ENCODE measurements at regions not wholly inside any gene's neighbourhood (a gene's known extent, or its start where the extent isn't known, plus 50 kb on each side); places are given as distances from the start of the nearest gene placed in this dataset.
A peak's percentile ranks its signal among the peaks of the same experiment; 100 is the strongest.

DNA sequence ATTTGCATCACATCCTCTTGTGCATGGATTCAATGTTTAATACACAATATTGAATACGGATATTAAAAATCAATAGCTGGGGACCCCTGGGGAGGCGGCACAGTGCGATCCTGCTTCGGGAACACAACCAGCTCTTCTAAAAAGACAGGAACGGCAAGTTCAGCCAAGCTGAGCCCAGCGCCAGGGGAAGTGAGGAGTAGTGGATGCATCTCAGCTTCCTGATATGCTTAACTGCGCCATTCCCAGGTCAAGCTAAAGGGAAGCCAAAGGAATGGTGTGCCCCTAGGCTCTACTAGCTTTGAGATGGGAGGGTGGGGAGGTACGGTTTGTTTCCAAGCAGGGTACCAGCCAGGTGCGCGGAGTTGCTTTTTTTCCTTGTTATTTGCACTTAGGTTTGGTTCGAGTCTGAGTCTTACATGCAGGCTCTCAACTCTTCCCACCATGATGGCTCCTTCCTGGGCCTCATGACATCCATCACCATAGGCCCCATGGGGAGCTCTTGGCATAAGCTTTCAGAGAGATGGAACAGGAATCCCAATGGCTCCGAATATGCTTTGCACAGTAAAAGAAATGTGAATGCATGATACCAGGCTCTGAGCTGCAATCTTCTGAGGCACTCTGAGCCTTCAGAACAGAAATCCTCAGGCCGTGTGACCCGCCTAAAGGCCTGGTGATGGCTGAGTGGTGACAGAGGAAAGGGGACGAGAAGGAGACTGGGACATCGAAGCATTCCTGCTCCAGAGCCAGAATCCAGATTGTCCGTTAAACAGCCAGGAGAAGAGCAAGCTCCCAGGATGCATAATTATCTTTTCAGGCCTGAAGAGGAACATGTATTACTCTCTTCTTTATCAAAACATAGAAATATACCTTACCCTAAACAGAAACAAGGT, 51.8 kb upstream of the BCOR start:
- Mint-ChIP-seq H3K27me3 (peaks cover 45% of the 10 kb centered on the region), H3K9me3 (ENCODE audit: low read depth) (no peaks in the 10 kb centered on the region), H3K4me1 (ENCODE audit: low read depth) (peaks cover 12% of the 10 kb centered on the region), H3K36me3 (ENCODE audit: insufficient read depth) (peaks cover 3% of the 10 kb centered on the region), H3K27ac (no peak overlapping the region), H3K4me3 (ENCODE audit: low read depth) (no peak overlapping the region)
- no peak for DNase-seq (ENCODE audit: low spot score, unreplicated experiment)
- TF ChIP-seq CTCF (IDR thresholded peaks at IDR 0.05; ENCODE audit: unreplicated experiment): no peak

DNA sequence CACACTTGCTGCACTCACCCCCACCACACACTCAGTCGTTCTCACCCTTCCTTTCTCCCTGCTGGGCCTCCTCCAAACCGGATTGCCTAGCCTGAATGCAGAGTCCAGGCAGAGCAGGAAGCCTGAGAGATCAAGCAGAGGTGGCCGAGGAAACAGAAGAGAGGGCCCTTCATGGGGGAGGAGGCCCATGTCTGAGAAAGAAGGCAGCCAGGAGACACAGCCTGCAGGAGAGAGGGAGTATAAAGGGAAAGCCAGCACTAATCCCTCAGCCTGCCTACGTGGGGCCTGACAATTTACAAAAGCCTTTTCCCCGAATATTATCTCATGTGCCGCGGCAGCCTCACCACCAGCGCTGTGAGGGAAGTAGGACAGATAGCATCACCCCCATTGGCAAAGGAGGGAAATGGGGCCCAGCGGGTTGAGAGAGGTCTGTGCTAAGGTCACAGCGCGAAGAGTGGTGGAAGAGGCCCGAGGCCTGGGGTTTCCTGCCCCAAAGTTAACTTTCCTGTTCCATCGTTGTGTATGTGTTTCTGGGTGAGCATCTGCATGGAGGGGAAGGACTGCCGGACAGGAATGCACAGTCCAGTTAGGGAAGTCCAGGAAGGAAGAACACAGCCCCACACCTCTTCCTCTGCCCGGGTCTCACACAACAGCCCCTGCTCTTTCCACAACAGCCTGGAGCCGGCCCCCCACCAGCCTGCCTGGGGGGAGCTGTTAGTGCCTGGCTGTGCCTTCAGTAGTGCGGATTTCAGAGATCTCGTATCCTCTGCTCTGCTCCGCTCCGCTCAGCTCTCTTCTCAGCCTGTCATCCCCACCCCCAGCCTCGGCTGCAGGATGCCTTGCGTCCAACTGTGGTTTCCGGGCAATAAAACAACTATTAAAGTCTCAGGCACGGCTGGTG, 50.9 kb upstream of the BCOR start:
- Mint-ChIP-seq H3K27me3 (peaks cover 52% of the 10 kb centered on the region), H3K4me3 (ENCODE audit: low read depth) (peak overlapping the region; percentile 38), H3K9me3 (ENCODE audit: low read depth) (no peaks in the 10 kb centered on the region)

GRCh38 chrX:40147971-40148370, 50.2 kb upstream of the BCOR start:
- no peak overlapping the region for H3K27ac Mint-ChIP-seq
- H3K36me3 Mint-ChIP-seq (ENCODE audit: insufficient read depth): peaks cover 6% of the 10 kb centered on the region
- H3K27me3 Mint-ChIP-seq: peaks cover 56% of the 10 kb centered on the region
- peaks cover 11% of the 10 kb centered on the region for H3K4me1 Mint-ChIP-seq (ENCODE audit: low read depth)
- H3K9me3 Mint-ChIP-seq (ENCODE audit: low read depth): no peaks in the 10 kb centered on the region
- no peak for DNase-seq (ENCODE audit: low spot score, unreplicated experiment)
- no peak overlapping the region for H3K4me3 Mint-ChIP-seq (ENCODE audit: low read depth)
- no peak for TF ChIP-seq CTCF (IDR thresholded peaks at IDR 0.05; ENCODE audit: unreplicated experiment)

More for the DNA sequence above, 50.9 kb upstream of the BCOR start:
- no peak for DNase-seq (ENCODE audit: low spot score, unreplicated experiment)
- Mint-ChIP-seq H3K36me3 (ENCODE audit: insufficient read depth) (peaks cover 3% of the 10 kb centered on the region), H3K4me1 (ENCODE audit: low read depth) (peaks cover 12% of the 10 kb centered on the region), H3K27ac (no peak overlapping the region)
- no peak for TF ChIP-seq CTCF (IDR thresholded peaks at IDR 0.05; ENCODE audit: unreplicated experiment)

Measured in progenitor cell of endocrine pancreas (in vitro differentiated cells).